NCI-H446 (cell line): ENCODE measurements at regions not wholly inside any gene's neighbourhood (a gene's known extent, or its start where the extent isn't known, plus 50 kb on each side); places are given as distances from the start of the nearest gene placed in this dataset.
A peak's percentile ranks its signal among the peaks of the same experiment; 100 is the strongest.

Source experiments
- DNase-seq, 2 experiments: peaks; one replicate each; lab custom pipeline; 2025; lab: John Stamatoyannopoulos, UW

- no peak for DNase-seq
Measured at GRCh38 chr20:50301165-50301564, 110.5 kb downstream of the CEBPB start.

- DNase-seq, result no peak
Measured at GRCh38 chr20:50301712-50302111, 111.1 kb downstream of the CEBPB start.

- DNase-seq, result peak in 1 of 2 experiments; percentile 55
Measured at GRCh38 chr20:50302341-50303057, 111.9 kb downstream of the CEBPB start.

GRCh38 chr20:50303573-50304500 lies 113.2 kb downstream of the CEBPB start:
- DNase-seq, result peak; percentile 69 to 90

GRCh38 chr20:50304501-50304856 lies 113.8 kb downstream of the CEBPB start:
- peak in 1 of 2 experiments; percentile 45 for DNase-seq

- no peak for DNase-seq
Measured at GRCh38 chr20:50304923-50305635, 114.4 kb downstream of the CEBPB start.

- no peak for DNase-seq
Measured at GRCh38 chr20:50305636-50306477, 115.2 kb downstream of the CEBPB start.

GRCh38 chr20:50306478-50307423 lies 116.1 kb downstream of the CEBPB start:
- DNase-seq, result no peak

- DNase-seq, result no peak
Measured at GRCh38 chr20:50308166-50308512, 117.5 kb downstream of the CEBPB start.

GRCh38 chr20:50308513-50309279 lies 118.1 kb downstream of the CEBPB start:
- DNase-seq, result peak; percentile 20 to 85

GRCh38 chr20:50309280-50309763 lies 118.7 kb downstream of the CEBPB start:
- DNase-seq, result no peak

GRCh38 chr20:50309764-50310672 lies 119.4 kb downstream of the CEBPB start:
- DNase-seq, result no peak

GRCh38 chr20:50310673-50311051 lies 120.0 kb downstream of the CEBPB start:
- no peak for DNase-seq

GRCh38 chr20:50311308-50312001 lies 120.8 kb downstream of the CEBPB start:
- DNase-seq, result no peak

- DNase-seq, result no peak
Measured at GRCh38 chr20:50312002-50312681, 121.5 kb downstream of the CEBPB start.

GRCh38 chr20:50312682-50313521 lies 122.3 kb downstream of the CEBPB start:
- peak; percentile 17 to 58 for DNase-seq

GRCh38 chr20:50313522-50313820 lies 122.8 kb downstream of the CEBPB start:
- no peak for DNase-seq
